HL-60 (cell line): ENCODE measurements at regions not wholly inside any gene's neighbourhood (a gene's known extent, or its start where the extent isn't known, plus 50 kb on each side); places are given as distances from the start of the nearest gene placed in this dataset.

Experiments used
- DNase-seq, 2 experiments: peaks; one replicate each; pipeline ENCODE4 v3.0.0-alpha.2; 2010 to 2020; ENCODE audit warnings: low read depth in 1 of 2, low spot score in 1 of 2
- H3K27ac ChIP-seq: fragments of 250-450 bp; sonication (Bioruptor Pico); replicated peaks from 2 replicates; pipeline ENCODE4 v1.5.1; 2020; ENCODE audit warnings: mild to moderate bottlenecking, moderate library complexity
- H3K27me3 ChIP-seq: fragments of 250-450 bp; sonication (Bioruptor Pico); 2 replicates; pipeline ENCODE4 v1.5.1; 2021; ENCODE audit warnings: mild to moderate bottlenecking, moderate library complexity; ENCODE audit not compliant: insufficient read depth, poor library complexity, severe bottlenecking
- H3K4me3 ChIP-seq: replicated peaks from 2 replicates; pipeline ENCODE4 v1.5.1; 2011; ENCODE audit warnings: mild to moderate bottlenecking, control low read depth, low read length; ENCODE audit not compliant: insufficient read depth
- GABPA ChIP-seq: IDR thresholded peaks from 2 replicates; pipeline ENCODE4 v1.6.1; 2012; ENCODE audit warnings: low read depth
- POLR2AphosphoS5 ChIP-seq: IDR thresholded peaks from 2 replicates; pipeline ENCODE4 v1.6.1; 2012; ENCODE audit warnings: low read depth
- SPI1 ChIP-seq: IDR thresholded peaks from 2 replicates; pipeline ENCODE4 v1.6.1; 2012; ENCODE audit warnings: low read depth, mild to moderate bottlenecking, borderline replicate concordance
- TF ChIP-seq, protein P1 (sequence below): IDR thresholded peaks from one replicate; pipeline ENCODE4 v1.5.1; 2011; ENCODE audit warnings: low read length, control low read depth, inconsistent platforms; ENCODE audit not compliant: insufficient read depth
- TF ChIP-seq, protein P2 (sequence below): IDR thresholded peaks from 2 replicates; pipeline ENCODE4 v1.6.1; 2012; ENCODE audit warnings: low read depth; ENCODE audit not compliant: insufficient replicate concordance

DNA sequence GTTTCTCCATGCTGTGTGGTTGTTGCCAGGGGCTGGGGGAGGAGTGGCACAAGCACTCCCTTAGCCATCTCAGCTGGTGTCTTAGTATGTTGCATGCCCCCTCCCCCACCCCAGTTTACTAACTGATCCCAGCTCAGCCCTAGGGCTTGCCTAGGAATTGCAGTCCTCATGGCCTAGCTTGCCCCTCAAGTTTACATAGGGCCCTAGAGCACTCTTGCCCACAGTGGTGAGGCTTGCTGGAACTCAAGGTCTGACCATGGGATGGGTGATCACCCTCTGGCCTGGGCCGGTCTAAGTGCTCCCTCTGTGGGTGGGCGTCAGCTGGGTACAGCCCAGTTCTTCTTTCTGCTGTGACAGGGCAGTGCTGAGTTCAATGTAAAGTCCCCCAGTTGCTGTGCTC is 156.1 kb upstream of the PIEZO2 start:
- no peak for DNase-seq
- TF ChIP-seq POLR2AphosphoS5 (no peak), SPI1 (no peak), GABPA (no peak)
- TF ChIP-seq, protein P1, sequence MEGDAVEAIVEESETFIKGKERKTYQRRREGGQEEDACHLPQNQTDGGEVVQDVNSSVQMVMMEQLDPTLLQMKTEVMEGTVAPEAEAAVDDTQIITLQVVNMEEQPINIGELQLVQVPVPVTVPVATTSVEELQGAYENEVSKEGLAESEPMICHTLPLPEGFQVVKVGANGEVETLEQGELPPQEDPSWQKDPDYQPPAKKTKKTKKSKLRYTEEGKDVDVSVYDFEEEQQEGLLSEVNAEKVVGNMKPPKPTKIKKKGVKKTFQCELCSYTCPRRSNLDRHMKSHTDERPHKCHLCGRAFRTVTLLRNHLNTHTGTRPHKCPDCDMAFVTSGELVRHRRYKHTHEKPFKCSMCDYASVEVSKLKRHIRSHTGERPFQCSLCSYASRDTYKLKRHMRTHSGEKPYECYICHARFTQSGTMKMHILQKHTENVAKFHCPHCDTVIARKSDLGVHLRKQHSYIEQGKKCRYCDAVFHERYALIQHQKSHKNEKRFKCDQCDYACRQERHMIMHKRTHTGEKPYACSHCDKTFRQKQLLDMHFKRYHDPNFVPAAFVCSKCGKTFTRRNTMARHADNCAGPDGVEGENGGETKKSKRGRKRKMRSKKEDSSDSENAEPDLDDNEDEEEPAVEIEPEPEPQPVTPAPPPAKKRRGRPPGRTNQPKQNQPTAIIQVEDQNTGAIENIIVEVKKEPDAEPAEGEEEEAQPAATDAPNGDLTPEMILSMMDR, result no peak
- TF ChIP-seq, protein P2, sequence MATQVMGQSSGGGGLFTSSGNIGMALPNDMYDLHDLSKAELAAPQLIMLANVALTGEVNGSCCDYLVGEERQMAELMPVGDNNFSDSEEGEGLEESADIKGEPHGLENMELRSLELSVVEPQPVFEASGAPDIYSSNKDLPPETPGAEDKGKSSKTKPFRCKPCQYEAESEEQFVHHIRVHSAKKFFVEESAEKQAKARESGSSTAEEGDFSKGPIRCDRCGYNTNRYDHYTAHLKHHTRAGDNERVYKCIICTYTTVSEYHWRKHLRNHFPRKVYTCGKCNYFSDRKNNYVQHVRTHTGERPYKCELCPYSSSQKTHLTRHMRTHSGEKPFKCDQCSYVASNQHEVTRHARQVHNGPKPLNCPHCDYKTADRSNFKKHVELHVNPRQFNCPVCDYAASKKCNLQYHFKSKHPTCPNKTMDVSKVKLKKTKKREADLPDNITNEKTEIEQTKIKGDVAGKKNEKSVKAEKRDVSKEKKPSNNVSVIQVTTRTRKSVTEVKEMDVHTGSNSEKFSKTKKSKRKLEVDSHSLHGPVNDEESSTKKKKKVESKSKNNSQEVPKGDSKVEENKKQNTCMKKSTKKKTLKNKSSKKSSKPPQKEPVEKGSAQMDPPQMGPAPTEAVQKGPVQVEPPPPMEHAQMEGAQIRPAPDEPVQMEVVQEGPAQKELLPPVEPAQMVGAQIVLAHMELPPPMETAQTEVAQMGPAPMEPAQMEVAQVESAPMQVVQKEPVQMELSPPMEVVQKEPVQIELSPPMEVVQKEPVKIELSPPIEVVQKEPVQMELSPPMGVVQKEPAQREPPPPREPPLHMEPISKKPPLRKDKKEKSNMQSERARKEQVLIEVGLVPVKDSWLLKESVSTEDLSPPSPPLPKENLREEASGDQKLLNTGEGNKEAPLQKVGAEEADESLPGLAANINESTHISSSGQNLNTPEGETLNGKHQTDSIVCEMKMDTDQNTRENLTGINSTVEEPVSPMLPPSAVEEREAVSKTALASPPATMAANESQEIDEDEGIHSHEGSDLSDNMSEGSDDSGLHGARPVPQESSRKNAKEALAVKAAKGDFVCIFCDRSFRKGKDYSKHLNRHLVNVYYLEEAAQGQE, result no peak
- peaks cover 6% of the 10 kb centered on the region for H3K27me3 ChIP-seq
- no peak overlapping the region for H3K27ac ChIP-seq
- no peak overlapping the region for H3K4me3 ChIP-seq

DNA sequence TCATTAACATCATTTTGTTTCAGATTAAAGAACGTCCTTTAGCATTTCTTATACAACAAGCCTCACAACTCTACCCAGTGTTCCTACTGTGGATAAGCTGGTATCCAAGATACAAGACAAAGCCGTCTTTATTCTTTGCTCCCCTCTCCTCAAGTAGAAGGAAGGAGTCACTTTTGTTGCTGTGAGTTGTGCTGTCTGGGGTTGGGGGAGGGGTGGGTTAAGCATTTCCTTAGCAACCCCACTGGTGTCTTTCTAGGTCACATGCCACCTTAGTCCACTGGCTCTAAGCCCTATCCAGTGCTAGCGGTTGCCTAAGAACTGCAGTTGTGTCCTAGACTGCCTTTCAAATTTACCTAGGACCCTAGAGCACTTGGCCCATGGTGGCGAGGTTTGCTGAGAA is 155.6 kb upstream of the PIEZO2 start:
- Histone ChIP-seq H3K27me3 (peaks cover 6% of the 10 kb centered on the region), H3K4me3 (no peak overlapping the region), H3K27ac (no peak overlapping the region)
- TF ChIP-seq SPI1, result no peak
- no peak for TF ChIP-seq GABPA
- TF ChIP-seq, protein P1, result no peak
- TF ChIP-seq POLR2AphosphoS5, result no peak
- TF ChIP-seq, protein P2, result no peak
- no peak for DNase-seq

DNA sequence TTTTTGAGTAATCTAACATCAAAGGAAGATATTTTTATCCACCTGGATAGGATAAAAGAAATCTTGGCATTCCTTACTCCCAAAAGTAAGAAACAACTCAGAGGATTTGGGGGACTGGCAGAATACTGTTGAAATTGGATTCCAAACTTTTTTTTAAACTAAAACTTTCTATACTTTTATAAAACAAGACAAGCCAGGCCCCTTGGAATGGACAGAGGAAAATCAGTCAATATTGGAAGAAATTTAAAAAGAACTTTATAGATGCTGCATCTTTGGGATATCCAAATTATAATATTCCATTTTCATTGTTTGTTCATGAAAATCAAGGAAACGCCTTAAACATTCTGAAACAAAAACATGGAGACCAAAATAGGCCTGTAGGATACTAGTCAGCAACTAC is 147.6 kb upstream of the PIEZO2 start:
- TF ChIP-seq, protein P1, result no peak
- TF ChIP-seq POLR2AphosphoS5 (no peak), SPI1 (no peak), GABPA (no peak)
- TF ChIP-seq, protein P2, result no peak
- DNase-seq, result no peak
- H3K27me3 ChIP-seq, result peaks cover 6% of the 10 kb centered on the region
- H3K27ac ChIP-seq, result no peak overlapping the region
- no peak overlapping the region for H3K4me3 ChIP-seq
